HG02884 (cell line): ENCODE measurements at regions not wholly inside any gene's neighbourhood (a gene's known extent, or its start where the extent isn't known, plus 50 kb on each side); places are given as distances from the start of the nearest gene placed in this dataset.
"Not testable (repeated sequence)": the region's sequence is repeated elsewhere in the genome, so short reads cannot be mapped to it uniquely, and the experiment has no call there.

ENCODE experiments used
- ATAC-seq: cut with Tn5 transposase; IDR thresholded peaks from one replicate; pipeline ENCODE4 v1.9.1; 2021; ENCODE audit warnings: mild to moderate bottlenecking, moderate library complexity; ENCODE audit not compliant: unreplicated experiment

DNA sequence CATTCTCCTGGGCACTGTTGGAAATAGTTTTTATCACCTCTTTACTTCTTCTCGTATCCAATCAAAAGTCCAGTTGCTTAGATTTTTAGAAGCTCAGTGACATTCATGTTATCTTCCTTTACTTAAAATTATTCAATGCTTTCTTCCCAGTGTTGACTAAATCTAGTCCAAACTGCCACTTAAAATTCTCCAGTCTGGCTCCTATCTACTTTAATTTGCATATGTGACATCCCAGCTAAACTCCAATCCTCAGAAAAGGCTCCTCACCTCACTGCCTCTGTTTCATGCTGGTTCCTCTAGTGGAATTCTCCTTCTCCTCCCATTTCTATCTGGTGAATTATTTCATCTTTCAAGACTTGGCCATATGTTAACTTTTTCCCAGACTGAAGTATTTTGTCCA, 1238.7 kb upstream of the WWC1 start:
- no peak for ATAC-seq

DNA sequence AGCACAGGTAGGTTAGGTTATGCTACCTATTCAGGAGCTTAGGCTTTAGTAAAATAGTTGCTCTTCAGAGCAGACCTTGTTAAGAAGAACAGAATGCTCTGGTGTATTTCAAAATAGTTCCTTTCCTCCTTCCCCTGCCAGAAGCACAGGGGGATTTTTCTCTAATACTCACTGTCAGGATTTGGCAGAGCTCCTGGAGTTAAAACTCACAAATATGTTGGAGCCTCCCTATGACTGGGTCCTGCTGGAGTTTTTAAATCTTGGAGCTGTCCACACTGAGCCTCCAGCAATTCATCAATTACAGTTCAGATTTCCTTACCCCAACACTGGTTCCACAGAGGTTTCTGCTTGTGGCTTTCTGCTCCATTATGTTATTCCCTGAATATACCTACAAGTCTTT, 1233.8 kb upstream of the WWC1 start:
- no peak for ATAC-seq

DNA sequence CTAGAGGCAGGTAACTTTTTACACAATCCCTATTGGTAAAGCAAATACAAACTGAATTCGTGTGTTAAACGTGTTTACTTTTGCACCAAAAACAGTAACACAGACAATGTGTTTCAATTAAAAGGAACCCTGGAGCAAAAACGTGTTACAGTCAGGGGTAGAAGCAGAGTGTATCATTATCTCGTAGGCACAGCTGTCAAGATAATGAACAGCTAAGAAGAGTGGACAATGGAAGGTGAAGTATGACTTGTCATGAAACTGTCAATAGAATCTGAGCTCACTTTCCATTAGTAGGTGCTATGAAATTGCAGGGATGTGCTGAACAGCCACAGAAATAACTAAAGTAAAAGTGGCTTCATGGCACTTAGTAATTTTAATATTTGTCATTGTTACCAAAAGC, 1229.8 kb upstream of the WWC1 start:
- no peak for ATAC-seq

DNA sequence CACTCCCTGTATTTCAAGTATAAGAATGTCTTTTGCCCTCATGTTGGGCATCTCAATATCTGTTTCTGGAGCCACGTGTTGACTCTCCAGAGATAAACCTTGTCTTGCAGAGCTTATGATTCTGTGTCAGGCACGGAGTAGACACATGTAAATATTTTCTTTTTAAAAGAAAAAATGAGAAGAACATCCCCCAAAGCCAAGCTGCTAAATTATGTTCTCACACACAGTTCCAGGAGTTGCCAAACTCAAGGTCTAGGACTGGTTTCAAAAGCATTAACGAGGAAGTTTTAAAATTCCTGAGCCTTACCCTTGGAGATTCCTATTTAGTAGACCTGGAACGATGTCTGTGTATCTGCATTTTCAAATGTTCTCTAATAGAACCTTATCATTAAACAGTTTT, 1228.3 kb upstream of the WWC1 start:
- no peak for ATAC-seq

DNA sequence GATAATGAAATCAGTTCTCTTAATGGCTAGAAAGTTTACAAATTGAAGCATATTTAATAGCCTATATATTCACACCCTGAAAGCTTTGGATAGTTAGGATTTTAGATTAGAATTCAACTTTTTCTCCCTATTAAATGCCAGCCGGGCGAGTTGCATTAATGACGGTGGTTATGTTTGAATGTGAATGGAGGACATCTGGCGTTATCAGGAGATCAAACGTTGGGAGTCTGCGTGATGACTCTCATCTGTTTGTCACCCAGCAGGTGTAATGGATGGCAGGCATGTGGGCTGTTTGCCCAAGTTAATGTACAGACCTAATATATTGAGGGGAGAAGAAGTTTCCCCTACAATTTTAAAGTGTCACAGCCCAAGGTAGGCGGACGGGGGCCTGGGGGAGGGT, 1227.7 kb upstream of the WWC1 start:
- ATAC-seq, result no peak

DNA sequence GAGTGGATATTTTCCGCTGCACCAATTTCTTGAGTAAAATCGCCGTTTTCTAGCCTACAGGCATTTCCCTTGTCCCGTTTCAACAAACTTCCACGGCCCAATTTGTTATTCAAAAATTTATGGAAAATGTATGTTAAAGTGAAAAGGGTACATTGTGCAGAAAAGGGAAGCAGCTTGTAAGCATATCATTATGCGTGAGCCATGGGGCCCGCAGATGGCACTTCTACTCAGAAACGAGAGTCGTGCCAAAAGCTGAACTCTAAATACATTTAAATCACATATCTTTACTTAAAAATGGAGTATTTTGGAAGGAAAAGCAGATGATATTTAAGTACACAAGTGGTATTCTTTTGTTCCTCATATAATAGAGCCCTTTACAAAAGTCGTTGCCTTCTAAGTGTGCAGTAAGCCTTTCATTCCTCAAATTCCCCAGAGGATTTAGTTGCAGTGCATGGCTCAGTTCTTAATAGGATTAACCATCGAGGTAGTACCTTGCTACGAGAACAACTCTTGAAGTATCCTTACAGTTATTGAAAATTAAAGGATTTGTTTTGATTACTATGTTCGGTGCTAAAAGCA, 1227.2 kb upstream of the WWC1 start:
- ATAC-seq, result no peak

DNA sequence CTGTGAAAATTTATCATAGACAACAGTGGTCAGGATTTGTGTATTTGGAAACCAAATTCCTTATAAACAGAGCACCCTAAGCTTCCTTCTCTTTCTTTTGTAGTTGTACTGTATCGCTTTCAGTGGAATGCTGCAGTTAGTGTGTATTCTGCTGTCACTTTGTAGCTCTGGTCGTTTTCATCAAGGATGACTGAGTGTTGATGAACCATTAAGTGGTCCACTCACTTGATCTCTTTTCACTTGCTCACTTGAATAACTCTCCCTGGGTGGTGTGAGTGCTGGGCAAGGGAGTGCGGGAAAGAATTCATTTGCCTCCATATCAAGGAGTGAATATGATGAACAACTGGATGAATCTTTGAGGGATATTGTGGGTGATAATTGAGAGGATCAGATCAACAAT, 1225.7 kb upstream of the WWC1 start:
- ATAC-seq, result no peak

DNA sequence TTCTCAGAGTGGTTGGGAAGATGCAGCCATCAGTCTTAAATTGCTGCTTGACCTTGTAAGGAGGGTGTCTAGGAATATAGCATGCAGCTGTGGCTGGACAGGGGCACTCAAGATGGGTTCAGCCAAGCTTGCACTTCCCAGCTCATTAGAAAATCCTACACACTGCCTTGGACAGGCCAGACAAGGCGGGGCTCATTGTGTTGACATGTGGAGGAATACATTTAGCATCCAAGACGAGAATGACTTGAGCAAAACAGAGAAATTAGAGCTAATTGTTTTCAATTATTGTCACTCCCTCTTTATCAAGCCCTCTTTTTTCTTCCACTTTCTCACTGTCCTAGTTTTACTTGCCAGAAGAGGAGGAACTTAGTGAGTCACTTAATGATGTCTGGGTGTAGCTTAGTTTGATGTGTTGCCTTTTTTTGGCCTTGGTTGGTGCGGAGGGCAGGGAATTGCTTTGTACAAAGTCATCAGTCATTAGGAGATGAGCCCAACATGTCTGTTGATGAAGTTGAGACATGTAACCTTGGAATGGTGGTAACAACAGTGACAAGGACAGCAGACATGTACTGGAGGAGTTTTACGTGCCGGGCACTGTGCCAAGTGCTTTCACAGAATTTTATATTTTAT, 1219.3 kb upstream of the WWC1 start:
- ATAC-seq, result no peak

DNA sequence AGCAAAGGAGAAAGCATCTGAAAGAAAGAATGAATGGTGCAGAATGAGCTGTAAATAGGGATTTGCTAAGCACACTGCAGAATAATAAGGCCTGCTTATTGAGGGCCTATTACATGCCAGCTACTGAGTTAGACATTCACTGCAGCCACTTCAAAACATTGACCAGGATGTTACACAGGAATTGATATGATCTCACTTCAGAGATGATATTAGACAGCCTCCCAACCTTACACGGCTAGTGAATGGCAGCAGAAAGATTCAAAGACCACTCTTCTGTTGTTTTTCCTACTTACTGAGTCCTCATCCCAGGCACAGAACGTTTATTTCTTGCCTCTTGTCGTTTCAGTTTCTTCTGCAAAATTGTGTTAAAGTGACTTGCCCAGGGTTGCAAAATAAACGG, 1209.9 kb upstream of the WWC1 start:
- ATAC-seq, result no peak

DNA sequence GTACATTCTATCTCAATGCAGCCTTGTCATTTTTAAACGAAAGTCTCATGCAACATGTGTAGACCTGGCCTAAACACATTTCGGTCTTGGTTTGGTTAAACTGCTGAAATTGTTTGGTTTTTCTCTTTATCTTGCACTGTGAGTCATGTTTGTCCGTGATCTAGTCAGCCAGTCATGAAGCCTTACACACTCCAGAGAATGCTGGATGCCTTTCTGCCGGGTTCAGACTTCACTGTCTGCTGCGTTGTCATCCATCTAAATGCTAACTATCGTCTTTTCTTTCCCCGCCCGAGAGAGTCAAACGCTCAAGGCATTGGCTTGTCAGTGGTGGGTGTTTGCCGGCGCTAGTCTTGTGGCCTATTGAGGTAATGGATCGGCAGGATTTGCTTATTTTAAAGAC, 1194.6 kb upstream of the WWC1 start:
- ATAC-seq, result no peak

DNA sequence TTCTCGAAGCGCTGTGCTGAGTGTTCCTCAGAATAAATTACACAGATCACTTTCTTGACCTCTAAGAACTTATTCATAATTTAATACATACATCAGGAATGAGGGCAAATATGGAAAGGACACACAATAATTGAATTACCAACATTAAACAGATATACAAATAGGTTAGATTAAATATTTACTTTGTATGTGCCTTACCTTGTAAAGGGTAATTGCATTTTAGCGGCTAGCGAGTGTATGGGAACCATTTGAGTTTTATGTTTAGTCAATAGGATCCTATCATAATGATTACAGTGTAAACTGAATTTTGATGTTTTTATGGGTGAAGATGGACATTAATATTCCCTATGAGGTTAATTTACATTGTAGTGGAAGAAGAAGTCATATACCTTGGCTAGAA, 1187.1 kb upstream of the WWC1 start:
- ATAC-seq, result no peak

DNA sequence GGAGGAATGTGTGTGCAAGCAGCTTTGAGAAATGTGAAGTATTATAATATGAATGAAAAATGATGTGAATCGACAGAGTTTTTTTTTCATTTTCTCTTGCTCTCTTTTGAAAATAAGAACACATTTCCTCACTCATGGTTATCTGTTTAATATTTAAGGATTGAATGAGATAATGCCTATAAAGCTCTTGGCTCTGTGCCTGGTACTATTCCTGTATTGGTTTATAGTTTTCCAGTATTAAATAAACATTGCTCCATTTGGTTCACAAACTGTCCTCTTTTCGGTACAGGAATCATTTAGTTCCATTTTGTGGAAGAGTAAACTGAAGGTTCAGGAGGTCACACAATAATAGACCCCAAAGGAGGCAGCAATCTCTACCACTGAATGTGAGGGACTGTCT, 1185.5 kb upstream of the WWC1 start:
- no peak for ATAC-seq

DNA sequence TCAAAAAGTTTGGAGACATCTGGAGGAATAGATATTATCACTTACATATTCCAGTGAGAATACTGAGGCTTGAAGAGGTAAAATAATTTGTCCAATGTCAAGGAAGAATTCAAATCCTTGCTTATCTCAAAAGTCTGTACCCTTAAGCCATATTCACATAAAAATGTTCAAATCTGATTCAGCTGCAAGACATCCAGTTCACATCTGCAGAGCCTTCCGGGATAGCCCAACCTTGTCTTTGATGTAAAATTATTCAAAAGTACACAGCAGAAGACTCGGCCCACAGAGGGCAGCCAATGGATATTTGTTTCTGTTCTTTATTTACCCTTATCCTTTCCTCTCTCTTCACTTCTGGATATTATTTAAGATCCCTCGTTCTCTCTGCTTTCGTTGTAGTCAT, 1183.8 kb upstream of the WWC1 start:
- no peak for ATAC-seq

DNA sequence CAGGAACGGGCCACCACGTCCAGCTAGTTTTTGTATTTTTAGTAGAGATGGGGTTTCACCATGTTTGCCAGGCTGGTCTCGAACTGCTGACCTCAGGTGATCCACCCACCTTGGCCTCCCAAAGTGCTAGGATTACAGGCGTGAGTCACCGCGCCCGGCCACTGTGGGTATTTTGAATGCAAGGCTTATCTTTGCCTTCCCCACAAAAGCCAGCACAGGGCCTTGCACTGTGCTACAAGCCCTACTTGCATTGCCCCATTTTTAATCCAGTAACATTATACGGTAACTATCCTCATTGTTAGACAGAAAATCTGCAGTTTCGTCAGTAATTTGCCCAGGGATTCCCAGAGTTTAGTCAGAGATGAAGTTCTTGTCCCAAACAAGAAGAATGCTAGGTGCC, 1183.2 kb upstream of the WWC1 start:
- not testable (repeated sequence) for ATAC-seq

DNA sequence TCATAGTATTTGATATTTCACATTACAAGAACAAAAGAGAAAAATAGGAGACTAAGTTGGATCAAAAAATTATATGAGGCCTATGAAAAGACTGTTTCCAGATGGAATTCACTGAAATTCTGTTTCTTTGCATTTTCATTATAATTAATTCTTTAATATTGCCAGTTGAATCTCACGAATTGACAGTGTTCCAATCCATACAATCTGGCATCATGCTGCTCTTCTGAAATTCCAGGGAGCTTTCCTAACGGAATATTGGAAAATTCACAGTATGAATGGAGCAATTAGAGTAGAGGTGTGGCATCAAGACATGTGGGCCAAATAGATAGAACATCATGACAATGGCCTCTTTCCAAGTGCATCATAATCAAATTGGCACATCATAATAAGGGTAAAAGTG, 1178.9 kb upstream of the WWC1 start:
- ATAC-seq, result no peak

DNA sequence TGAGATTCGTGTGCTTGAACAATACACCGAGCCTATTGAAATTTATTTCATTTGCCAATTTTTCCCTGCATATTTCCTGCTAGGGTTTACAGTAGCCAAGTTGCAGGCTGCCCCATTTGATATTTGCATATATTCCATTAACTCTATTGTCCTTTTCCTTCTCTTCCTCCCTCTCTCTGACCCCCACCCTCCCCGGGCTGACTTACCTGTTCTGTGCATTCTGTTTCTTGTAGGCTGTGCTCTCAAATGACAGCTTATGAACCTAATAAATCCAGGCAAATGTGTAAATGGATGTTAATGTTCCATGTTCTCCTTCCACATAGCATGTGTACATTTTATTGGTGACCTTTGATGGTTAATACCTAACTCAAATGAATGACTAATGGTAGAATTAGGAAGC, 1169.2 kb upstream of the WWC1 start:
- no peak for ATAC-seq

DNA sequence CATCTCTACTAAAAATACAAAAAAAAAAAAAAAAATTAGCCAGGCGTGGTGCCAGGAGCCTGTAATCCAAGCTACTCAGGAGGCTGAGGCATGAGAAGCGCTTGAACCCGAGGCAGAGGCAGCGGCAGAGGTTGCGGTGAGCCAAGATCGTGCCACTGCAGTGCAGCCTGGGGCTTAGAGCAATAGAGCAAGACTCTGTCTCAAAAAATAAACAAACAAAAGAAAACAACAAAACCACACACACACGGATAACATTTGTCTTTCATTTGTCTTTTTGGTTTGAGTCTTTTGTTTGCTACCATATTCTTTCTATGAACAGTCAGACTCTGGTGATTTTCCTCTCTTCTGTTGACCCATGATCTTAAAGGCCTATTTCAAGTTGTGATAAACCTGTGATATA, 1168.3 kb upstream of the WWC1 start:
- no peak for ATAC-seq

DNA sequence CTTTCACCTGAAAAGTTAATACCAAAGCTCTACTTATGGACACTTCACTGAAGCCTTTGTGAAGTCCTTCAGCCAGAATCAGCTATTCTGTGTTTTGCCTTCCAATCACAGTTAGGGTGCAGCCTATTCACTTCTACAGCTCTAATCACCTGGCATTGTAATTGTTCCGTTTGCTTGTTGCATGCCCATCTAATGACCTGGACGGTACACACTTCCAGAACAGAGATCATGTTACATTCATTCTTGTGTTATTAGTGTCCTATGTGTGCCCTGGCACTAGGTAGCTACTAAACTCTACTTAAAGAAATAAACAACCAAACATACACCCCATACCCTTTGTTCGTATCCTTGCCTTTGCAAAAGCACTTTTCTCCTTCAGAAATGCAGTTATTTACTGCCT, 1162.9 kb upstream of the WWC1 start:
- ATAC-seq, result no peak

DNA sequence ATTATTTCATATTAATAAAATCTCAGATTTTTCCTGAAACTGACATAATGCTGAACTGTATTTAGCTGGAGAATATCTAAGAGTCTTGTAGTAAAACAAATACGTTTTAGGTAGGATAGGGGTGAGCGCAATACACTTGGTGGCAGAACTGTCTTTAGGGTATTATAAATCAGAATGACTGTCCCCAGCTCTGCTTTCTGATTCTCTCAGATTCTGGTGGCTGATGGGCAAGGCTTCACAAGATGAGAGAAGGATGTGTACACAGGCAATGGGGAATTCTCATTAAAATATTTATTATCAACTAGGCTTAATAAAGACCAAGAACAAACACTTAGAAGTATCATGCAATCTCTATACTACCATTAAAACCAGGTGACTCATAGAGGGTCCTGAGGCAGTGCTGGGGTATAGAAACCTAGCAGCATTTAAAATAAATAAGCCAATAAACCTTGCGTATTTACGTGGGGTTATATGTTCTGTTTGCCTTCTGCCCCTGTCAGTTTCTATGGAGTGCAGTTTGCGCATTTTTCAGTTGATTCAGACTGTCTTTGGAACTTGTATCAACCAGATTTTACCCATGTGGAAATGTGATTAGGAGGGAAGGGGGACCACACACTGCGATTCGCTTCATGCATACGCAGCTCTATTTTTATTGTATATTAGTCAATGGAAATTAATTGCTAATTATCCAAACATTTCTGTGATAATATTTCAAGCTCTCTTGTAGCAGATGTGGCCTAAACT, 1150.7 kb upstream of the WWC1 start:
- no peak for ATAC-seq

DNA sequence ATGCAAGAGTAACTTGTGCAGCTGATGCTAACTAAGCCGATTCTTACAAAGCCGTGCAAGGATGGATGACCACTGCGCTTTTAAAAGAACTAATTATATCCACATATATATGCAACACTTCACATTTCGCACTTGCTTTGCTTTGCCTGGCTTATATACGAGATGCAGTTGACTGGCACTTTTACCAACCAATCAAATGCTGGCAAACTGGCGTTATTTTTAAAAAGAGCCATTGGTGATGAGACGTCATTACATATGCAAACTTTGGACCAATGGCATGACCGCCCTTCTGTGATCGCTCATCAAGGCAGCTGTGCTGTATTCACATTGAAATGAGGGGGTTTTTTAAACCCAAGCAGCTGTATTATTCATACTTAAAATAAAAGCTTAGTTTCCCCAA, 1147.7 kb upstream of the WWC1 start:
- no peak for ATAC-seq

DNA sequence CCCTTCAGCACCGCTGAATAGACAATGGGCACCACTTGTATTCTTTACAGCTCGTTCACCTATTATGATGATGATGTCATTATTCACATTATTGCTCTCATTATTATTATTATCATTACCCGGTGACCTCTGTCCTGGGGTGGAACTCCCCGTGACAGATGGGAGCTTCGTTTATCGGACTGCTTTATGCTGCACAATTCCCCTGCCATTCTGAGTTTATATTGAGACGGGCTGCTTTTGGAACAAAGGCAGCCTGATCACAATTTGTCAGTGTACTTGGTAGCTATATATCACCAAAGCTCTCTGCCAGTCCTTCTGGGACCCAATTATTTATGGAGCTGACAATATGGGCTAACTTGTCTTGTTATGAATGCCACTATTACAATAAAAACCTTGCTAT, 1145.6 kb upstream of the WWC1 start:
- ATAC-seq, result no peak

DNA sequence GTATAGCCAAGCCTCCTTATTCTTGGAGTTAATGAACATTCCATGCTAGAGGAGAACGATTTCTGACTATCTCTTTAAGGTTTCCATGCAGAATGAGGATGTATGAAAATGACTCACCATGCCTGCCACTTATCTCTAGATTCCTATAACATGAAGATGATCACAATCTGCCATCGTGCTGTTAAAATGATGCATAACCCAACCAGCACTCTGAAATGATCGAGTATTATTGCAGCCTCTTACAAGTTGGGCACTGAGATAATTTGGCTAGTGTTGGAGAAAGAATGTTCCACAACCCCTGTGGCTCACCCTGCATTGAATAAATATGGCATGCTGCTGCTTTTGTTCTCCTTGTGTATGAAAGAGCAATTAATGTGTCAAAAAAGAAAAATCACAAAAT, 1143.6 kb upstream of the WWC1 start:
- ATAC-seq, result no peak

DNA sequence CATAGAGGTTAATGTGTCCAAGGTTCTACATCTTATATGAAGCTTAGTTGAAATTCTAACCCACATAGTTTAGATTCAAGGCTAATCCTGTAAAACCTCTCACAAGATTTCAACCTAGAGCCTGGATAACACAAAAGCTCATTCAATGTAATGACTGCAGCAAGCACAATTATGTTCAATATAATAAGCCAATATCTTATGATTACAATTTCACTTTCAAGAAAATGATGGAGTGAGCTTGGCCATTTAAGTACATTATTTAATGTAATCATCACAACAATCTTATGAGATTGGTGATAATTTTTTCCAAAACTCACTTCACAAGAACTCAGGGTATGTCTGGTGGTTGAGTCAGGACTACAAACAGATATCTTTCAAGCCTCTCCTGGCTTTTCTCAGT, 1140.8 kb upstream of the WWC1 start:
- no peak for ATAC-seq
